Testis (tissue), 2 donors: ENCODE measurements at regions not wholly inside any gene's neighbourhood (a gene's known extent, or its start where the extent isn't known, plus 50 kb on each side); places are given as distances from the start of the nearest gene placed in this dataset.

ENCODE experiments used
- POLR2A ChIP-seq: fragments of 450-650 bp; IDR thresholded peaks from one replicate; pipeline ENCODE4 v1.6.1; 2017; ENCODE audit warnings: antibody characterized with exemption, mild to moderate bottlenecking, moderate library complexity
- TF ChIP-seq, protein P1 (sequence below), 3 experiments: fragments of 450-650 bp in 2 of 3; fragments of 200-600 bp in 1 of 3; sonication (generic) in 1 of 3; IDR thresholded peaks; one replicate each; pipeline ENCODE4 v1.5.1; 2016 to 2019; ENCODE audit warnings: antibody characterized with exemption in 3 of 3, mild to moderate bottlenecking in 2 of 3, moderate library complexity in 1 of 3

DNA sequence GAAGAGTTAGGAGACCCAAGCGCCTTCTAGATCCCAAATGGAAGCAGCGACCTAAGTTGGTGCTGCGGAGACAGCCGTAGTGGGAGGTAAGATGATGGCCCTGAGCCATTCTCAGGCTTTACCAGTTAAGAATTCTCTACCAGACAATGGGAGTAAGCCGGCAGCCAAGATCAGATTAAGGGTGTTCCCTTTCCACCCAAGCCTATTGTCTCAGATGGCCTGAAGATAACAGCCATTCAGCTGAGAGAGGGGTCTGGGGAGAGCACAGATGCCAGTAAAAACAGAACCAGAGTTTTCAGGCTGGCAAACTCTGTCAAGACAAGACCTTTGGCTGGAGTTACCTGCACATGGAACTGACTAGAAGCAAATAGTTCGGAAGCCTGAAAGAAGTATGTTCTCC, 191.7 kb upstream of the HAAO start:
- TF ChIP-seq POLR2A, result no peak
- TF ChIP-seq, protein P1, sequence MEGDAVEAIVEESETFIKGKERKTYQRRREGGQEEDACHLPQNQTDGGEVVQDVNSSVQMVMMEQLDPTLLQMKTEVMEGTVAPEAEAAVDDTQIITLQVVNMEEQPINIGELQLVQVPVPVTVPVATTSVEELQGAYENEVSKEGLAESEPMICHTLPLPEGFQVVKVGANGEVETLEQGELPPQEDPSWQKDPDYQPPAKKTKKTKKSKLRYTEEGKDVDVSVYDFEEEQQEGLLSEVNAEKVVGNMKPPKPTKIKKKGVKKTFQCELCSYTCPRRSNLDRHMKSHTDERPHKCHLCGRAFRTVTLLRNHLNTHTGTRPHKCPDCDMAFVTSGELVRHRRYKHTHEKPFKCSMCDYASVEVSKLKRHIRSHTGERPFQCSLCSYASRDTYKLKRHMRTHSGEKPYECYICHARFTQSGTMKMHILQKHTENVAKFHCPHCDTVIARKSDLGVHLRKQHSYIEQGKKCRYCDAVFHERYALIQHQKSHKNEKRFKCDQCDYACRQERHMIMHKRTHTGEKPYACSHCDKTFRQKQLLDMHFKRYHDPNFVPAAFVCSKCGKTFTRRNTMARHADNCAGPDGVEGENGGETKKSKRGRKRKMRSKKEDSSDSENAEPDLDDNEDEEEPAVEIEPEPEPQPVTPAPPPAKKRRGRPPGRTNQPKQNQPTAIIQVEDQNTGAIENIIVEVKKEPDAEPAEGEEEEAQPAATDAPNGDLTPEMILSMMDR (IDR thresholded peaks at IDR 0.05), result no peak
